Lower lobe of right lung (tissue), 2 donors: ENCODE measurements at regions not wholly inside any gene's neighbourhood (a gene's known extent, or its start where the extent isn't known, plus 50 kb on each side); places are given as distances from the start of the nearest gene placed in this dataset.

Experiments
- ATAC-seq, 2 donors: fragments of 200-7000 bp; cut with Tn5 transposase; one replicate each; pipeline ENCODE4 v1.9.1; 2020 to 2022; ENCODE audit warnings: mild to moderate bottlenecking in 2 of 2, moderate library complexity in 2 of 2
- DNase-seq: peaks from one replicate; pipeline ENCODE4 v3.0.0-alpha.2; 2020
- H3K27ac ChIP-seq: fragments of 200-600 bp; one replicate; pipeline ENCODE4 v1.8.0; 2022
- H3K27me3 ChIP-seq: fragments of 200-600 bp; one replicate; pipeline ENCODE4 v1.8.0; 2022; ENCODE audit warnings: low read depth
- H3K36me3 ChIP-seq: fragments of 200-600 bp; one replicate; pipeline ENCODE4 v1.8.0; 2022; ENCODE audit warnings: mild to moderate bottlenecking
- H3K4me1 ChIP-seq: fragments of 200-600 bp; one replicate; pipeline ENCODE4 v1.8.0; 2022
- H3K4me3 ChIP-seq: fragments of 200-600 bp; one replicate; pipeline ENCODE4 v1.8.0; 2022; ENCODE audit warnings: mild to moderate bottlenecking
- H3K9me3 ChIP-seq: fragments of 200-600 bp; one replicate; pipeline ENCODE4 v1.8.0; 2022
- intact Hi-C: fragments of 100-400 bp; cut with DNase I; formaldehyde crosslinking; loops from one replicate; pipeline ENCODE4 v1.11.0; 2022
- TF ChIP-seq, protein P1 (sequence below): fragments of 200-600 bp; IDR thresholded peaks from one replicate; pipeline ENCODE4 v1.8.0; 2022; ENCODE audit warnings: antibody characterized with exemption, mild to moderate bottlenecking
- donor health status: DM: no; HTN: yes; CAD: no; lungs with severe emphysema.

DNA sequence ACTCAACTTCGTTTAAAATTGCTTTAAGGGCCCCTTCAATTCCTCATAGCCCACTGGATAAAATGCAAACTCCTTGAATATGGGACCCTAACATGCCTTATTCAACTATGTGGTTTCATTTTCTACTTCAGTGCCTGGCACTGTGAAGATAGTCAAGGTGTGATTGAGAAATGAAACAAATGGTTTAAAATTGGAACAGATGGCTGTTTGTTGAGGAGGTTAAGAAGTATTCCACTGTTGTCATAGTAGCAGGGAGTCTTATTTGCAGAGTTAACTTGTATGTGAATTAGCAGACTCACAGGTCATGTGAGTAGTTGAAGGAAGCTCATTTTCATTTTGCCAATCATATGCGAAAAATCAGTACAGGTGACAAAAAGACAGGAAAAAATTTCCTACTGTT is 593.3 kb downstream of the KCTD8 start:
- H3K27me3 ChIP-seq: no peaks in the 10 kb centered on the region
- H3K27ac ChIP-seq: no peak overlapping the region
- H3K36me3 ChIP-seq: no peaks in the 10 kb centered on the region
- DNase-seq: no peak
- H3K4me3 ChIP-seq: no peak overlapping the region
- intact Hi-C loops: no loop called here
- H3K4me1 ChIP-seq: no peaks in the 10 kb centered on the region
- no peak for ATAC-seq
- no peaks in the 10 kb centered on the region for H3K9me3 ChIP-seq
- TF ChIP-seq, protein P1, sequence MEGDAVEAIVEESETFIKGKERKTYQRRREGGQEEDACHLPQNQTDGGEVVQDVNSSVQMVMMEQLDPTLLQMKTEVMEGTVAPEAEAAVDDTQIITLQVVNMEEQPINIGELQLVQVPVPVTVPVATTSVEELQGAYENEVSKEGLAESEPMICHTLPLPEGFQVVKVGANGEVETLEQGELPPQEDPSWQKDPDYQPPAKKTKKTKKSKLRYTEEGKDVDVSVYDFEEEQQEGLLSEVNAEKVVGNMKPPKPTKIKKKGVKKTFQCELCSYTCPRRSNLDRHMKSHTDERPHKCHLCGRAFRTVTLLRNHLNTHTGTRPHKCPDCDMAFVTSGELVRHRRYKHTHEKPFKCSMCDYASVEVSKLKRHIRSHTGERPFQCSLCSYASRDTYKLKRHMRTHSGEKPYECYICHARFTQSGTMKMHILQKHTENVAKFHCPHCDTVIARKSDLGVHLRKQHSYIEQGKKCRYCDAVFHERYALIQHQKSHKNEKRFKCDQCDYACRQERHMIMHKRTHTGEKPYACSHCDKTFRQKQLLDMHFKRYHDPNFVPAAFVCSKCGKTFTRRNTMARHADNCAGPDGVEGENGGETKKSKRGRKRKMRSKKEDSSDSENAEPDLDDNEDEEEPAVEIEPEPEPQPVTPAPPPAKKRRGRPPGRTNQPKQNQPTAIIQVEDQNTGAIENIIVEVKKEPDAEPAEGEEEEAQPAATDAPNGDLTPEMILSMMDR: no peak

DNA sequence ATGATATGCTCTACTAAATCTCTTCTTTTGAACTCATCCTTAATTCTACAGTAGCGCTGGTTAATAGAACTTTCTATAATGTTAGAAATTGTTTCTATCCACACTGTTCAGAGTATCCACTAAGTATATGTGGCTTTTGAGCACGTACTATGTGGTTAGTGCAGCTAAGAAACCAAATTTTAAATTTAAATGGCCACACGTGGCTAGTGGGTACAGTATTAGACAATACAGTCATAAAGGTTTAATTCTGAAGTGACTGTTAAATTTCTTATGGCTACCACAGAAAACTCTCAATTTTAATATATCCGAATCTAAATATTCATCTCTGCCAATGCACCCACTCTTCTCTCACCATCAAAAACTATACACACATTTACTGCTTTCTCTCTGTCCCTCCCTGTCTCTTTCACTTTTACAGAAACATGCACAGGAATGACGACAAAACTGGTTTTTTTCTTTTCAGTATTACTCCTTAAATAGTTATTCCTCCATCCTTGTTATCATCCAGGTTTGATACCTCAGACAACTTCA is 583.9 kb downstream of the KCTD8 start:
- Histone ChIP-seq H3K9me3 (no peaks in the 10 kb centered on the region), H3K4me3 (no peak overlapping the region), H3K4me1 (no peaks in the 10 kb centered on the region), H3K27ac (no peak overlapping the region), H3K36me3 (no peaks in the 10 kb centered on the region), H3K27me3 (no peaks in the 10 kb centered on the region)
- intact Hi-C loops: no loop called here
- ATAC-seq (no peak), DNase-seq (no peak)
- TF ChIP-seq, protein P1: no peak

DNA sequence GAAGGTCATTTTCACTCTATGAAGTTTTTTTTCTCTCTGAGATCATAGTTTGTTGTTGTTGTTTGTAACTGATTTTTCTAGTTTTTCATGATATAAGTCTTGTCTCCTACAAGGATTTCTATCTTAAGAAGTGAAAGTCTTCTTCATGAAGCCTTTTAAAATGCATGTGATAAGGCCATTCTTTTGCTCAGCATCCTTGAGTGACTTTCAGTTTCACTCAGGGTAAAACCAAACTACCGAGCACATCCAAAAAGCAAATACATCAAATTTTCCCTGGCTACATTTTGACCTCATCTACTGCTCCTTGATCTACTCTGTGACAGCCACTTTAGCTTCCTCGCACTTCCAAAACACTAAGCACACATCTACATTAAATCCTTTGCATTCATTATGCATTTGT is 580.7 kb downstream of the KCTD8 start:
- ATAC-seq (no peak), DNase-seq (no peak)
- Histone ChIP-seq H3K36me3 (no peaks in the 10 kb centered on the region), H3K9me3 (peaks cover 3% of the 10 kb centered on the region), H3K27ac (no peak overlapping the region), H3K4me1 (no peaks in the 10 kb centered on the region), H3K4me3 (no peak overlapping the region), H3K27me3 (no peaks in the 10 kb centered on the region)
- intact Hi-C loops: no loop called here
- TF ChIP-seq, protein P1: no peak

DNA sequence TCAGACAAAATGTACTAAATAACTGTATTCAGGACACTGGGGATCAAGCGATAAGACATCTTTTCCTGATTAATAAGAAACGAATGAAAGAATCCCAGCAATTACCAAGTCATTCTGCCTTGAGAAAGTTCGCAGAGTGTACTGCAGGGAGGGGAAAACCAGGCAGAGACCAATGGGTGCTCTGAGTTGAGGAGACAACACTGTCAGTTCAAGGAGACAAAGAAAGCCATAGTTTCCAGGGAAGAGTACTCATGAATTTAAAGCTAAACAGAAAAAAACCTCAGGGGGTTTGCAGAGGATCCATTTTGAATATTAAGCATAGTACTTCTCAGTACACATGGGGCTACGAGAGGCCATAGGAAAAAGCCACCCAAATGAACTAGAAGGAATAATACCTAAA is 573.0 kb downstream of the KCTD8 start:
- ATAC-seq (no peak), DNase-seq (no peak)
- Histone ChIP-seq H3K4me3 (no peak overlapping the region), H3K27me3 (no peaks in the 10 kb centered on the region), H3K27ac (no peak overlapping the region), H3K36me3 (no peaks in the 10 kb centered on the region), H3K9me3 (peaks cover 3% of the 10 kb centered on the region), H3K4me1 (no peaks in the 10 kb centered on the region)
- intact Hi-C loops: no loop called here
- TF ChIP-seq, protein P1: no peak

DNA sequence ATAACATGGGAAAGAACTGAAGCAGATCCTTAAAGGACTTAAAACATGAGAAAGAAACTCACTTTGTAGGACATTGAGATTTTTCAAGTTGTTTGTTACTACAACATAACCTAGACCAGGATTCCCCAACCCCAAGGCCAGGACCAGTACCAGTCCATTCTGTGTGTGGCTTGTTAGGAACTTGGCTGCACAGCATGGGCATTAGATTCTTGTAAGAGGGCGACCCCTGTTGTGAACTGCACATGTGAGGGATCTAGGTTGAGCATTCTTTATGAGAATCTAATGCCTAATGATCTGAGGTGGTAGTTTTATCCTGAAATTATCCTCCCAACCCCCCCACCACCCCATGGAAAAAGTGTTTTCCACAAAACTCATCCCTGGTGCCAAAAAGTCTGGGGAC is 566.1 kb downstream of the KCTD8 start:
- H3K27ac ChIP-seq: no peak overlapping the region
- H3K36me3 ChIP-seq: no peaks in the 10 kb centered on the region
- no peaks in the 10 kb centered on the region for H3K4me1 ChIP-seq
- intact Hi-C loops: no loop called here
- no peak for DNase-seq
- ATAC-seq: no peak
- TF ChIP-seq, protein P1: no peak
- no peak overlapping the region for H3K4me3 ChIP-seq
- no peaks in the 10 kb centered on the region for H3K9me3 ChIP-seq
- no peaks in the 10 kb centered on the region for H3K27me3 ChIP-seq

DNA sequence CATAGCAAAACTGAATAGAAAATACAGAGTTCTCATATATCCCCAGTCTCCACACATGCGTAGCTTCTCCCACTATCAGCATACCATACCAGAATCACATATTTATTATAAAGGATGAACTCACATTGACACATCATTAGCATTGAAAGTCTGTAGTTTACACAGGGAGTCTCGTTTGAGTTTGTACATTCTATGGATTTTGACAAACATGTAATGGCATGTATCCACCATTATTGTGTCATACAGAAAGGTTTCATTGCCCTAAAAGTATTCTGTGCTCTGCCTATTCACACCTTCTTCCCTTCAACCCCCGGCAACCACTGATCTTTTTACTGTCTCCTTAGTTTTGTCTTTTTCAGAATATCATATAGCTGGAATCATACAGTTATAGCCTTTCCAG is 562.4 kb downstream of the KCTD8 start:
- ATAC-seq (no peak), DNase-seq (no peak)
- TF ChIP-seq, protein P1: no peak
- Histone ChIP-seq H3K27me3 (no peaks in the 10 kb centered on the region), H3K4me1 (no peaks in the 10 kb centered on the region), H3K27ac (no peak overlapping the region), H3K9me3 (no peaks in the 10 kb centered on the region), H3K36me3 (no peaks in the 10 kb centered on the region), H3K4me3 (no peak overlapping the region)
- intact Hi-C loops: no loop called here
